ENCODE measurements at regions not wholly inside any gene's neighbourhood (a gene's known extent, or its start where the extent isn't known, plus 50 kb on each side); places are given as distances from the start of the nearest gene placed in this dataset.

DNA sequence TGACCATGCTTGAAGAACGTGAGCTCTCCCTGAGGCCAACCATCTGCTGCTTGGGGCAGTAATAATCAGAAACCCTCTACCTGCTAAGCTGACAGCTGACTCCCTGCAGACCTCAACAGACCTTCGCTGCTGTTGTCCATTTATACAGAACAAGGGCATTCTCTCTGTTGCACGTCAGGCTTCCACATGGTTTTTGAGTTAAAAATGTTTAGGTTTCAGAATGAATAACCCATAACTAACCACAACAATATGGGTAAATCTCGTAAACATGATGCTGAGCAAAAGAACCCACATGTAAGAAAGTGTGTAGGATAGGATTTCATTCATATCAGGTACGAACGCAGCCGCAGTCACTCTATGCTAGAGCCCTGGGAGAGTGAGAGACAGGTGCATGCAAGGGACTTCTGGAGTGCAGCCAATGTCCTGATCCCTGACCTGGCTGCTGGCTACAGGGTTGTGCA is 348.5 kb downstream of the MED10 start:
- DNase-seq (ENCODE audit: low read depth in 2 of 3, low spot score in 1 of 3) = no peak

DNA sequence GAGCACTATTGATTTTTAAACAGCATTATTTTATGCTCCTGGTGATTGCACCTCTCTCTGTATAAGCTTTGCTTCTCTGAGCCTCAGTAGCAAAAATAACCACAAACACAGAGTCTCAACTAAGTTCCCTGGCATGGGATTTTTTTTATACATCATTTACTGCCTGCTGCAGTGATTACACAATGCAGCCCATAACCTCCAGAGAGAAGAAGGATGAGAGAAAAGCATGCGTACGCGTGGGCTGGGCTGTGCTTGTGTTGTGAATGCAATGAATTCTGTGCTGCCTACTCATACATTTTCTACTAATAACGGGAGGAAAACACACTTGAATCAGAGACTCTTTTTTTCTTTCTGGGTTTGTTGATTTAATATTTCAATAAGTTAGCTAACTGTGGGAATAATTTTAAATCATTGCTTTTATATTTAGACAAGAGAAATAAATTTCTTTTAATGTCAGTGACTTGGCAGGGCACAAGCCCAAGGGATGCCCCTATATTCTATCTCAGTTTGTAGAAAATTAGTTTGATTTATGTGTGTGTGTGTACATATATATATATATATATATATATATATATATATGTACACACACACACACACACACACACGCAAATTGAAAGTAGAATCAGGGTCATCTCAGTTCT is 351.5 kb downstream of the MED10 start:
- DNase-seq (ENCODE audit: low read depth in 2 of 3, low spot score in 1 of 3) = no peak

DNA sequence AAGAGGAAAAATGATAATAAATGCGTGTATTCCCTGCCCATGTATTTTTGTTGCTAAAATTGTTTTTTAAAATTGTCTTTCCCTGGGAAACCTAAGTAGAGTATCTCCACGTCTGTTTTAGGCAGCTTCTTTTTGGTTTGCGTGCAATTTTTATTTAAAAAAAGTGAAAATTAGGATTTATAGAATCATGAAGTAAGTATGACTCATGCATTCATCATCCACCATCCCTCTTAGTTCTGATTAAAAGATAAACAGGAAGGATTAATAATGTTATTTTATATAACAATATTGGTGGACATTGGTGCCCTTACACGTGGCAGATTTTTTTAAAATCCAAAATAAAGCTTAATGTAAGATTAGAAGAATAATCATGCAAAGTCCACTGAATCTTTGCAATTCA is 358.7 kb downstream of the MED10 start:
- no peak for DNase-seq (ENCODE audit: low read depth in 2 of 3, low spot score in 1 of 3)

DNA sequence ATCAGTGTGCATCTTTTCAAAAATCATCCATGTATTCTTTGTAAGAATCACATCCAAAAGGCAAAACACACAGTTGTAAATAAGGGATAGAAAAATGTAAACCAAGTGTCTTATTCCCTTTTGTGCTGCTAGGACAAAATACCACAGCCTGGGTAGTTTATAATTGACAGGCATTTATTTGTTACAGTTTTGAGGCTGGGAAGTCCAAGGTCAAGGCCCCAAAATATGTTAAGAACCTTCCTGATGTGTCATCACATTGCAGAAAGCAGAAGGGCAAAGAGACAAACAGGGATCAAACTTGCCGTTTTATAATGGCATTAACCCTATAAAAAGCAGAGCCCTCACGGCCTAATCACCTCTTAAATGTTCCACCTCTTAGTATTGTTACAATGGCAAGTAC is 364.8 kb downstream of the MED10 start:
- DNase-seq (ENCODE audit: low read depth in 2 of 3, low spot score in 1 of 3) = no peak

DNA sequence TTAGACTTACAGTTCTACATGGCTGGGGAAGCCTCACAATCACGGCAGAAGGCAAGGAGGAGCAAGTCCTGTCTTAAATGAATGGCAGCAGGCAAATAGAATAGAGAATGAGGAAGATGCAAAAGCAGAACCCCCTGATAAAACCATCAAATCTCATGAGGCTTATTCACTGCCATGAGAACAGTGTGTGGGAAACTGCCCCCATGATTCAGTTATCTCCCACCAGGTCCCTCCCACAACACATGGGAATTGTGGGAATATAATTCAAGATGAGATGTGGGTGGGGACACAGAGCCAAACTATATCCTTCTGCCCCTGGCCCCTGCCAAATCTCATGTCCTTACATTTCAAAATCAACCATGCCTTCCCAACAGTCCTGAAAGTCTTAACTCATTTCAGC is 367.1 kb downstream of the MED10 start:
- no peak for DNase-seq (ENCODE audit: low read depth in 2 of 3, low spot score in 1 of 3)

DNA sequence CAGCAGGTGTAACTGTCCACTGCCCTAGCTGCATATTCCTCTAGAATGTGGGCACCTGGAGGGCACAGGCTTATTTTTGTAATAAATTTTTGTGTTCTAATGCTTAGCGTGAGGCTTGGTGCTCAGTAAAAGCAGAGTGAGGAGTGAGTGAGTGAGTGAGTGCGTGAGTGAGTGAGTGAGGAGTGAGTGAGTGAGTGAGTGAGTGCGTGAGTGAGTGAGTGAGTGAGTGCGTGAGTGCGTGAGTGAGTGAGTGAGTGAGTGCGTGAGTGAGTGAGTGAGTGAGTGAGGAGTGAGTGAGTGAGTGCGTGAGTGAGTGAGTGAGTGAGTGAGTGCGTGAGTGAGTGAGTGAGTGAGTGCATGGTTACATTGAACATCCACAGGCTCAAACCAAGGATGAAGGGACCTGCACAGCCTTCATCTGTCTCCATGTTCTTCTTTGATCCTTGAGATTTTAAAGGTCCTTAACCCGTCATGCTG is 371.5 kb downstream of the MED10 start:
- no peak for DNase-seq (ENCODE audit: low read depth in 2 of 3, low spot score in 1 of 3)

DNA sequence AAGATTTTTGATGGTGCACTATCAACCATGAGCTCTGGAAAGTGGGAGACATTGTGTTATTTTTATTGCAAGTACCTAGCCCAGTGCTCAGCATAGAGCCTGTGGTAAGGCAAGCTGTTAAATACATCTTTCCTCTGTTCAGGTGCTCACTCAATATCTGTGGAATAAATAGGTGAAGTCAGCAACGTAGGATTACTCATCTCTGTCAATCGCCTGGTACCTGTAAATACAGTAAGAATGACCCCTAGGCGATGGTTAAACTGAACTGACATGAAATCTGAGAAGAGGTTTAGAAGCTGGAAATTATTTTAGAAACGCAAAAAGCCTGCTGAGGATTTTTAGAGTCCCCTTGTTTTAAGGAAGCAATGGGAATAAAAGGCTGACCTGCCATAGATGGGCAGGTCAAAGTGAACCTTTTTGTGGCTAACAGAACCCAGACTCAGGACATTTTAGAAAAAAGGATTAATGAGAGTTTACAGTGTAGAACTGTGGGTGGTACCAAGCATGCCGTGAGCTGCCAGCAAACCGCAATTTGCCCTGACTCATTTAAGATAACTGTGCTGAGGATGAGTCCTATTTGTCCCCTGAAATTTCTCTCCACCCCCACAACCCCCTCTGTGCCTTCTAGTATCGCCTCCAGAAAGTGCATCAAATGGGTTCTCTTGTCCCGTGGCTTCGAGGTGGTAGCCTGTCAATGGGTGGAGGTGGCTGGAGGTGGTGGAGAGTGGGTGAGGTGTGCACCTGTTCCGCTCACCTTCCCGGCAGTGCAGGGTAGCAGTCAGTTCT is 375.1 kb downstream of the MED10 start:
- no peak for DNase-seq (ENCODE audit: low read depth in 2 of 3, low spot score in 1 of 3)

DNA sequence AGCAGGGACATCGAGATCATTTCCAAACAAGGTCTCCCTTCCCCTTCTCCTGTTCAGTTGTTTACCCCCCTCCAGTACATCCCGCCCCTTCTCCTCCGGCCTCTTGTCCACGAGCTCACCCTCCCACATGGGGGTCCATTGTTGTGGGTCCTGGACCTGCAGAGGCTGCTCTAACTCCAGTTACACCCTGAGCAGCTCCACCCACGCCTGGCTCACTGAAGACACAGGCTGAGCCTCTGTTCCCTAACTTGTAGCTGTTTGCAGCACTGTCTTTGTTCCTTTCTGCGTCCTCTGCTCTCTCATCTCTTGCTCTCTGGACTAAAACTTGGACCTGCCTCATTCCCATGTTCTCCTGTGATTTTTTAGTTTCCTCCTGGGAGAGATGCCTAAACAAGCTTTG is 377.5 kb downstream of the MED10 start:
- no peak for DNase-seq (ENCODE audit: low read depth in 2 of 3, low spot score in 1 of 3)

DNA sequence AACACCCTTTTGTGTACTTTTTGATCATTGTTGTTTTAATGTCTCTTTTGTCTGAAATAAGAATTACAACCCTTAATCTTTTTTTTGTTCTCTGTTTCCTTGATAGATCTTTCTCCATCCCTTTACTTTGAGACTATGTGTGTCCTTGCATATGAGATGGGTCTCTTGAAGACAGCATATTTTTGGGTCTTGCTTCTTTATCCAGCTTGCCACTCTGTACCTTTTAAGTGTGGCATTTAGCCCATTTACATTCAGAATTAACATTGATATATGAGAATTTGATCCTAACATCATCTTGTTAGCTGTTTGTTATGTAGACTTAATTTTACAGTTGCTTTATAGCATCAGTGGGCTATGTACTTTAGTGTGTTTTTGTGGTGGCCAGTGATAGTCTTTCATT is 382.5 kb downstream of the MED10 start:
- no peak for DNase-seq (ENCODE audit: low read depth in 2 of 3, low spot score in 1 of 3)

DNA sequence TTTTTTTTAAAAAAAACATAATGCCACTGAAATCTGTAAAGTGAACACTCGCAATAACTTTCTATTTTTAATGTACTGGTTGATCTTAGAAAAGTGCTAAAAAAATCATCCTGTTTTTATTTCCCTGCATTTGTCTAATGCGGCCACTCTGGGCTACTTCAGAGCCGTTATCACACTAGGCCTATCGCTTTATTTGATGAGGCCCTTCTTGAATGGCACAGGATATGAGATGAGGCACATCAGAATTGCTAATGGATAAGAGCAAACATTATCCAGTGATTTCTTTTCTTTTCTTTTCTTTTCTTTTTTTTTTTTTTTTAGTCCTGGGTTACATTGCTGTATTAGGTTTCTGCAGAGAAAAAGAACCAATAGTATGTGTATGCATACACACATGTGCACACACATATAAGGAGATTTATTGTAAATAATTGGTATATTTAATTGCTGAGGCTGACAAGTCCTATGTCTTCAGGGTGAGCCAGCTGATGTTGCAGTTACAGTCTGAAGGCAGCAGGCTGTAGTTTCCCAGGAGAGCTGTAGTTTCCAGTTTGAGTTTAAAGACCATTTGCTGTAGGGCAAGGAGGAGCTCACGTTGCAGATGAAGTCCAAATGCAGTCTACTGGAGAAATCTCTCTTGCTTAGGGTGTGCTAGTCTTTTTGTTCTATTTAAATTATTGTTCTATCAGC is 391.7 kb downstream of the MED10 start:
- no peak for DNase-seq (ENCODE audit: low read depth in 2 of 3, low spot score in 1 of 3)

DNA sequence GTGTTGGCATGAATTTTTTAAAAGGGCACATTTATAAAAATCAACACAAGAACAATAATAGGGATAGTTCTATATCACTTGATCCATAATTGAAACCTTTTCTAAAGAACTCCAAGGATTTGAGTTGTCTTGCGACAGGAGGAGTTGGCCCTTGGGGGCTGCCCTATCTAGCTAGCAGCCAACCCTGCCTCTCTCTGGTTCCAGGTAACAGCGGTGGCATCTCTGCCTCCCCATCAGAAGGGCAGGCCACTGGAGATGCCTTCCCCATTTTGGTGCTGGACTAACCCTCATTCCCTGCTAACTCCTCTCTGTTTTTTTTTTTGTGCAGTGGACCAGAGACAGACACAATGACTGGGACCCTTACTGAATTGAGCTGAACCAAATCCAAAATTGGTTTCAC is 393.0 kb downstream of the MED10 start:
- no peak for DNase-seq (ENCODE audit: low read depth in 2 of 3, low spot score in 1 of 3)

DNA sequence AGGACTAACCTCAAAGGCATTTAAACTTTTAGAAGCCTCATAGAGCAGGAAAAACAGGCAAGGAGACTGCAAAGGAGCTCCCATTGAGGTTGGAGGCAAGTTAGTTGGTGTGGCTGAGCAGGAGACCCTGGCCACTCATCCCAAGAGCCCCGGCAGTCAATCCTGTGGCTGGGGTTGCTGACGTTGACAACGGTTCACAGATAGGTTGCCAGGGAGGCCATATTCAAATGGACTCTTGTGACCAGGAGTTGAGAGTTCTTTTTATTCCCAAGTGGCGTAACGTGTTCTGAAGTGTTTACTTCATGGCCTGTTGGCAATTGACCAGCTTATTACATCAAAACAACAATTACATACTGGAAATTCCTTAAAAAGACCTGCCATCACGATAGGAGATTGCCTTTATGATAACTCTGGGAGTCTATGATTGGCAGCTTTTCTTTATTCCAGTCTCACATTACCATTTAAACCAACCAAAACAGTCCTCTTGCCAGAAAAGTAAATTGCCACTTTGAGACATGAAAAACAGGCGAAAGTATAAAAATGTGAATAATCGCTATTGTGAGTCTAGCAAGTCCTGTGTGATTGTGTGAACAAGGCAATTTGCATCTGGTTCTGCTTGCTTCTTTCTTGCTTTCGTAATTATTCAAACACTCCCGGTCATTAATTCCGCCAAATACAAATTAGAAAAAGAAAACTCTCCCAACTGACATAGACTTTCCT is 394.9 kb downstream of the MED10 start:
- DNase-seq (ENCODE audit: low read depth in 2 of 3, low spot score in 1 of 3) = no peak

DNA sequence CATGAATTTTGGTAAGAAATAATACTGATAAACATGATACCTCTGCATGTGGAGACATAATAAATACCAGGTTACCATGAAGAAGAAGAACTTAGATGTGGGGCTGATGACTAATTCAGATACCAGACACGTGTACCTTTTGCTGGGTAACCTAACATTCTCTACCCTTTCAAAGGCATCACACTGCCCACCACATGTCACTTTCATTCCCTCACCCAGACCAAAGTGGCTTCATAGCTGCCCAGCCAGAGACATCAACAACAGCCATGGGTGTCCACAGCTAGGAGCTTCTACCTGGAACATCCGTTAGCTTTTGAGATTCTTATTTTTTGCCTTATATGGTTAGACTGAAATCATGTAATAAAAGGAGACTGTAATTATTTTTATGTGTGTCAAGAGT is 396.8 kb downstream of the MED10 start:
- DNase-seq (ENCODE audit: low read depth in 2 of 3, low spot score in 1 of 3) = no peak

DNA sequence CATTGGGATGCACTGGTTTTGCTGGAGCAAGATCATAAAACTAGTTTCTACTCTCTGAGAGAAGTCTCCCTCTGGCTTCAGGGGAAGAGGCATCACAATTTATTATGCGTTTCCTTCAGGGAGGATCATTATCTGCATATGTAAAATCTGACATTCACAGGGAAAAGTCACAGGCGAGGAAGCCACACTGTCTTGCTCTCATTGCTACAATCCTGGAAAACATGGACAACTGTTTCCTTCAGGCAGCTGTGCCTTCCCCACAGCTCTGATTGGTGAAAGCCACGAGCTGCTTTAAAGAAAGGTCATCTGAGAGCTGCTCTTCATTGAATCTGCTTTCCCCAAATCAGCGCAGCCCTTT is 397.8 kb downstream of the MED10 start:
- DNase-seq (ENCODE audit: low read depth in 2 of 3, low spot score in 1 of 3) = no peak

DNA sequence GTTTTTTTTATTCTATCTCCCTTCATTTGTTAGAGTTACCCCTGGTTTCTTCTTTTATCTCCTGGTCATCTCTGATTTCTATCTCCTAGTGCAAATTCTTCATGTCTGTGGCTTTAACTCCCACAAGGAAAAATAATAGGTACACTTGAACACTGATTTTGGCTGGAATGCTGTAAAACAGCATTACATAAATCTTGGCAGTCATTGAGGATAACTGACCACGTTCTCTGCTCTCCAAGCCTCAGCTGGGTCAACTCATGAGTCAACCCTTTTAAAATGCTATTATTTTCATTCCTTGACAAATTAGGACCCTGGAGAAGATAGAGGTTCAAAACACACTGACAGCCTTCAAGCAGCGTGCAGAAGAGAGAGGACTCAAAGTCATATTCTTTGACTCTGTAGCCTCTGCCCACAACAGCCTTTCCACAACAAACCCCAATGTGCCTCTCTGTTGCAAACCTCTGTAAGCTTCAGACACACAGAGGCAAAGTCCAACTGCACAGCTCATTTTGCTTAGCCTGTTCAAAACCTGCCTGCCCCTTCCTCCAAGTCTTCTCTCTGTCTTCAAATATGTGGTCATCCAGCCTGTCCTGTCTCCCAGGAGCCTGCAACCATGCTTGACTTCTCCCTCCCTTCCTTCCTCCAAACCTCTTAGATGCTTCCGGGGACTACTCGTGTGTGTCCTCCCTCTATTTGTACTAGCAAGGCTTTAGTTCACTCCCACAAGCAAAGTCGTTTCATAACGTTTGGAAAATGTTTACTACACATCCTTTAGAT is 398.4 kb downstream of the MED10 start:
- no peak for DNase-seq (ENCODE audit: low read depth in 2 of 3, low spot score in 1 of 3)

DNA sequence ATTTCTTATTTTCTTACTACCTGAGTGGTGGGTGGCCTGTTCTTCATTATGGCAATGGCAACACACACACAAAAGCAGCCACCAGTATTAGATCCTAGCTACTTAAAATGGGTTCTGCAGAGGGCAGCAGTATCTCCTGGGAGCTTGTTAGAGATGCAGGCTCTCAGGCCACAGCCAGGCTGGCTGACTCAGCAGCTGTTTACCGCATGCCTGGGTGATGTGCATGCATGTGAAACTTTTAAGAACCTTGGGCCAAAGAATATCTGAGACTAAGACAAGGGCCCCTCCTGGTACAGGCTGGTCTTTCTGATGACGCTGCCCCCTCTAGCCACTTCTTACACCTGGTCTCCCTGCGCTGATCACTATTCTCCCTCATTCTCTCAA is 399.0 kb downstream of the MED10 start:
- DNase-seq (ENCODE audit: low read depth in 2 of 3, low spot score in 1 of 3) = no peak

DNA sequence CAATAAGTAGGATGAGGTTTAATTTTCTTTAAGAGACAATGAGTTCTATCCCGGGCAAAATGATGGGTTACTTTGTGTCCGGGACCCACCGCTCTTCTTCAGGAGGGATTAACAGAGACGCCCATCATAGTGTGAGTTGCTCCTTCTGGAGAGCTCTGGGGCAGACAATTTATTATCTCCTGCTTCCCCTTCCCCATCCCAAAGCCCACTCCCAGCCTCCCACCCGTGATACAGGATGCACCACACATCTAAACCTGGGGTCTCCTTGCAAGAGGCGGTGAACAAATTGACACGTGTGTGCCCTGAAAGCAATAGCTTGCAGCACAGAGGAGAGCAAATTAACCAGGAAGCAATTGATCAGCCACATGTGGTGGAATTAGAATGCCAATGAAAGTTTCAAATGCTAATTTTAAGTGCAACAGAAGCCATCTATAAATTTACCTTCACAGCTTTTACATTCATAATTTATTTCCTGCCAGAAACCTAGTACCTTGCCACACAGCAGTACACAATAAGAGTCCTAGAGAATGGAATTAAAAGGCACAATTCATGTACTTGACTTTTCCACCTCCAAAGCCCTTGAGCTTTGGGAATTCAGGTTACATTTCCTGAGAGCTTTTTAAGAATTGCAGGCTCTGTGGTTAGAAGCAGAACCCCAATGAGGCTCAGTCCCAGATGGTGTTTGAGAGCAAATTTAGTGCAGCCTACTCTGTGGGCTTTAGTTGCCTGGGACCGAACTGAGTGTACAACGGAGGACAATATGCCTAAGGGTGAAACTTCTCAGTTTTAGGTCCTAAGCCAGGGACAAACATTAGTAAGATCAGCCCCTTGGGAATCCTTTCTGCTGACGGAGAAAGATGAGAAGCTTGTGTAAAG is 399.6 kb downstream of the MED10 start:
- no peak for DNase-seq (ENCODE audit: low read depth in 2 of 3, low spot score in 1 of 3)

DNA sequence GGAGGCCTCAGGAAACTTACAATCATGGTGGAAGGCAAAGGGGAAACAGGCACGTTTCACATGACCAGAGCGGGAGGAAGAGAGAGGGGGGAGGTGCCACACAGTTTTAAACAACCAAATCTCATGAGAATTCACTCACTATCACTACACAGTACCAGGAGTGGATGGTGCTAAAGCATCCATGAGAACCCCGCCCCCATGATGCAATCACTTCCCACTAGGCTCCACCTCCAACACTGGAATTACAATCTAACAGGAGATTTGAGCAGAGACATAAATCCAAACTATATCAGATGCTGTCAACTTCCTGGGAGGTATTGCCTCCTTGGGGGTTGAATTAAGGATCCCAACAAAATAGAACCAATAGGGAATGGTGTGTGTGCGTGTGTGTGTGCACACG is 407.1 kb downstream of the MED10 start:
- no peak for DNase-seq (ENCODE audit: low read depth in 2 of 3, low spot score in 1 of 3)

DNA sequence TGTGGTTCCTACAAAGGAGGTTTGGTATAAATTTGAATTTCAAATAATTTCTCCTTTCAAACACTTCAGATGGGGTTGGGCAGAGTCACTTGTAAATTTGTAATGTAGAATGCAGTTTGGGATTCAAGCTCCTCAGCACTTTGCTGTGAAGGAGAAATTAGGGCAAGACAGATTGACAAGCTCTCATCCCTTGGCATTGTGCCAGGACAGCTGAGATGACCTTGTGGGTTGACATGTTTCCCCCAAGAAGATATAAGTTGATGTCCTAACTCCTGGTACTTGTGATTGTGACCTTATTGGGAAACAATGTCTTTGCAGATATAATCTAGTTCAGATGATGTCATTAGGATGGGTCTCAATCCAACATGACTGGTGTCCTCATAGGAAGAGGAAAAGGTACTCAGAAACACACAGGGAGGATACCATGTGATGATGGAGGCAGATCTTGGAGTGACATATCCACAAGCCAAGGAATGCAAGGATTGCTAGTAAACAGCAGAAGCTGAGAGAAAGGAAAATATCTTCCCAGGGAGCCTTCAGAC is 408.3 kb downstream of the MED10 start:
- DNase-seq (ENCODE audit: low read depth in 2 of 3, low spot score in 1 of 3) = no peak

DNA sequence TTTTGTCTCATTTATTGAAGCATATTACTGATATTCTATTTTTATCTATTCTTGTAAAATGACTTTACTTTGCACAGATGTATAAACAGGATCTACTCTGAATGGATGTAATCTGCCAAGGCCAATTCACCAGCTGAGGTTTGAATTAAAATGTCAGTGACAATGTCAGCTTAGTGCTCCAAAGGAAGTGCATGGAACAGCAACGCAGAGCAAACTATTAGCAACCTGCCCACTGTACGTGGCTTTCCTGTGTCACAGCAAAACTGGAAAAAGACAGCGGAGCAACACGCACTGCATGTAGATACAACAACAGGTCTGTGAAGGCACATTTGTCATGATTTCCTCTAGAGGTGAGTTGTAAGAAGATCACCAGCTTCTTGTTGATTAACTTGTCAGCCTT is 409.4 kb downstream of the MED10 start:
- no peak for DNase-seq (ENCODE audit: low read depth in 2 of 3, low spot score in 1 of 3)

Data from stimulated activated CD4-positive, alpha-beta T cell treated with anti-CD3 and anti-CD28 coated beads, Interleukin-12 subunit alpha, Interleukin-12 subunit beta, amount 100 ng/mL, for 48 hours (primary cell).